GM18508 (cell line): ENCODE measurements at regions not wholly inside any gene's neighbourhood (a gene's known extent, or its start where the extent isn't known, plus 50 kb on each side); places are given as distances from the start of the nearest gene placed in this dataset.

Source experiments
- ATAC-seq: cut with Tn5 transposase; IDR thresholded peaks from one replicate; pipeline ENCODE4 v1.9.1; 2021; ENCODE audit warnings: moderate number of reproducible peaks; ENCODE audit not compliant: insufficient read depth, unreplicated experiment

GRCh38 chr7:85479918-85480643 lies 293.2 kb upstream of the SEMA3D start:
- ATAC-seq, result no peak

- no peak for ATAC-seq
Observed at GRCh38 chr7:85478530-85478929, 291.7 kb upstream of the SEMA3D start.

GRCh38 chr7:85475476-85475875 lies 288.6 kb upstream of the SEMA3D start:
- ATAC-seq, result no peak

GRCh38 chr7:85475071-85475470 lies 288.2 kb upstream of the SEMA3D start:
- ATAC-seq, result no peak

GRCh38 chr7:85474234-85474633 lies 287.4 kb upstream of the SEMA3D start:
- peak; percentile 71 for ATAC-seq

GRCh38 chr7:85471740-85472139 lies 284.9 kb upstream of the SEMA3D start:
- ATAC-seq, result no peak

GRCh38 chr7:85471307-85471706 lies 284.5 kb upstream of the SEMA3D start:
- no peak for ATAC-seq

- no peak for ATAC-seq
Observed at GRCh38 chr7:85469446-85470010, 282.7 kb upstream of the SEMA3D start.

- ATAC-seq, result no peak
Observed at GRCh38 chr7:85464042-85464651, 277.3 kb upstream of the SEMA3D start.

- no peak for ATAC-seq
Observed at GRCh38 chr7:85462671-85463070, 275.8 kb upstream of the SEMA3D start.

- no peak for ATAC-seq
Observed at GRCh38 chr7:85457911-85458310, 271.1 kb upstream of the SEMA3D start.

- ATAC-seq, result no peak
Observed at GRCh38 chr7:85456254-85456653, 269.4 kb upstream of the SEMA3D start.

- ATAC-seq, result no peak
Observed at GRCh38 chr7:85454904-85455303, 268.0 kb upstream of the SEMA3D start.

- no peak for ATAC-seq
Observed at GRCh38 chr7:85452674-85453073, 265.8 kb upstream of the SEMA3D start.

GRCh38 chr7:85449478-85449877 lies 262.6 kb upstream of the SEMA3D start:
- ATAC-seq, result no peak

GRCh38 chr7:85447004-85447403 lies 260.1 kb upstream of the SEMA3D start:
- ATAC-seq, result no peak

- no peak for ATAC-seq
Observed at GRCh38 chr7:85426487-85426960, 239.7 kb upstream of the SEMA3D start.

- ATAC-seq, result no peak
Observed at GRCh38 chr7:85424298-85424697, 237.4 kb upstream of the SEMA3D start.

- ATAC-seq, result no peak
Observed at GRCh38 chr7:85423209-85423895, 236.5 kb upstream of the SEMA3D start.

GRCh38 chr7:85415743-85416142 lies 228.9 kb upstream of the SEMA3D start:
- ATAC-seq, result no peak

- ATAC-seq, result no peak
Observed at GRCh38 chr7:85413718-85414117, 226.9 kb upstream of the SEMA3D start.
